ENCODE measurements at regions not wholly inside any gene's neighbourhood (a gene's known extent, or its start where the extent isn't known, plus 50 kb on each side); places are given as distances from the start of the nearest gene placed in this dataset.
A peak's percentile ranks its signal among the peaks of the same experiment; 100 is the strongest.

DNA sequence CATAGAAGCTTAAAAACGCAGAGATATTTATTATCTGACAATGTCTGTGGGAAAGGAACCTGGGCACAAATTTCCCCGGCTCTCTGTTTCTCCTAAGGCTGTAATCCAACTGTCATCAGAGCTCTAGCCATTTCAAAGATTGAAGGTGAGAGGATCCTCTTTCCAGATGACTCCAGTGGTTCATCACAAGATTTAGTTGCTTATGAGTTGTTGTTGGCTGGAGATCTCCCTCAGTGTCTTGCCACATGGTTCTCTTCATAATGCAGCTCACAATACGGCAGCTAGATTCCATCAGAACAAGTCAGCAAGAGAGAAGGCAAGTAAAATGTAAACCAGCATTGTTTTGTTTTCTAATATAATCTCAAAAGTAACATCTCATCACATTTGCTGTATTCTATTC is 369.4 kb downstream of the GASK1B start:
- Mint-ChIP-seq H3K36me3 (no peaks in the 10 kb centered on the region), H3K27me3 (no peaks in the 10 kb centered on the region), H3K27ac (no peak overlapping the region), H3K4me1 (no peaks in the 10 kb centered on the region), H3K9me3 (peaks cover 0 to 12% (median 3%) of the 10 kb centered on the region in 9 donors), H3K4me3 (no peak overlapping the region)
- no peak for DNase-seq
- ATAC-seq = no peak
- POLR2A ChIA-PET = no interaction called here

DNA sequence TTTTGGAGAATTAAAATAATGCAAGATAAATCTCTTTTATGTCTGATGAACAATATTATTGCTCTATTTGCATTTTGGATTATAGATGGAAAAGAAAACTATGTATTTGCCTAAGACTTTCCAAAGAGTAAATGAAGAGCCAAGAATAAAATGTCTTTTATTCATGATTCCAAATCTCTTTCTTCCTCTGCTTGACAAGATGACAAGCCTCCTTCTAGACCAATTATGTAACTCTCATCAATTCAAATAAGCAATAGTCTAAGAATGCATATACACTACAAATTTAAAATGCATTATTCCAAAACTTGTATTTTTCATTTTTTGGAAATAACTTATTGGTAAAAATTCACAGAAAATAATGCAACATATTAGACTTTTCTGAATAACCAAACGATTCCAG is 377.3 kb downstream of the GASK1B start:
- POLR2A ChIA-PET = no interaction called here
- Mint-ChIP-seq H3K27me3 (no peaks in the 10 kb centered on the region), H3K36me3 (no peaks in the 10 kb centered on the region)

DNA sequence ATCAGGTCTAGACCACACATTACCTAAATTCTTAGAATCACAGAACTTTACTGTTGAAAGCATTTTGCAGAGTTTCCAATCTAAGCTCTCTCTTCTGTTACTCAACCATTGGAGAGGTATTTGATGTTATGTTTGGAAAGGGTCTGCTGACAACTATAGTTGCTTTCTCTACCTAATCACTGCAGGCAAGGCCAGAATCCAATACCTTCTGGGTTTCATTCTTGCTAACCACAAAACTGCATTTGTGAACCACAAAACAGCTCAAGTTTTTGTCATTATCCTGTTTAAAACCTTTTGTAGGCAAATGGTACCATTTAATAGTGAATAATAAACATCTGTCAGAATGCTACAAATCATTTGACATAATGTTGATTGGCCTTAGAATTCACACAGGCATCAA is 380.1 kb downstream of the GASK1B start:
- ATAC-seq (no peak), DNase-seq (no peak)
- no peaks in the 10 kb centered on the region for H3K36me3 Mint-ChIP-seq
- H3K4me3 Mint-ChIP-seq = no peak overlapping the region
- no peak overlapping the region for H3K27ac Mint-ChIP-seq
- no peaks in the 10 kb centered on the region for H3K4me1 Mint-ChIP-seq
- H3K9me3 Mint-ChIP-seq = peaks cover 0 to 5% (median 0%) of the 10 kb centered on the region in 9 donors
- peaks cover 0 to under 1% (median 0%) of the 10 kb centered on the region in 5 donors for H3K27me3 Mint-ChIP-seq
- POLR2A ChIA-PET = no interaction called here

More for the DNA sequence above, 377.3 kb downstream of the GASK1B start:
- Mint-ChIP-seq H3K9me3 (peaks cover 0 to 8% (median 0%) of the 10 kb centered on the region in 9 donors), H3K4me1 (no peaks in the 10 kb centered on the region), H3K4me3 (no peak overlapping the region), H3K27ac (no peak overlapping the region)
- ATAC-seq (no peak), DNase-seq (no peak)

GRCh38 chr4:157791236-157791635 is 381.6 kb downstream of the GASK1B start:
- no peaks in the 10 kb centered on the region for H3K4me1 Mint-ChIP-seq
- no peaks in the 10 kb centered on the region for H3K36me3 Mint-ChIP-seq
- no peak for ATAC-seq
- peaks cover 0 to 11% (median 3%) of the 10 kb centered on the region in 9 donors for H3K9me3 Mint-ChIP-seq
- H3K4me3 Mint-ChIP-seq = no peak overlapping the region
- POLR2A ChIA-PET = no interaction called here
- H3K27ac Mint-ChIP-seq = no peak overlapping the region
- DNase-seq = no peak
- H3K27me3 Mint-ChIP-seq = peaks cover 0 to 4% (median 0%) of the 10 kb centered on the region in 5 donors

GRCh38 chr4:157787618-157788017 is 385.2 kb downstream of the GASK1B start:
- H3K4me1 Mint-ChIP-seq = no peaks in the 10 kb centered on the region
- peak overlapping the region in 1 of 10 donors; percentile 2 for H3K27ac Mint-ChIP-seq
- H3K4me3 Mint-ChIP-seq = no peak overlapping the region

GRCh38 chr4:157781361-157781760 is 391.5 kb downstream of the GASK1B start:
- Mint-ChIP-seq H3K27ac (no peak overlapping the region), H3K27me3 (no peaks in the 10 kb centered on the region), H3K4me3 (no peak overlapping the region), H3K36me3 (no peaks in the 10 kb centered on the region), H3K9me3 (peaks cover 0 to 23% (median 2%) of the 10 kb centered on the region in 9 donors), H3K4me1 (no peaks in the 10 kb centered on the region)
- POLR2A ChIA-PET = no interaction called here
- no peak for ATAC-seq
- DNase-seq = no peak

More at GRCh38 chr4:157787618-157788017, 385.2 kb downstream of the GASK1B start:
- DNase-seq (no peak), ATAC-seq (no peak)
- POLR2A ChIA-PET = no interaction called here
- peaks cover 0 to 4% (median 0%) of the 10 kb centered on the region in 5 donors for H3K27me3 Mint-ChIP-seq
- peaks cover 0 to 21% (median 4%) of the 10 kb centered on the region in 9 donors for H3K9me3 Mint-ChIP-seq
- H3K36me3 Mint-ChIP-seq = no peaks in the 10 kb centered on the region

GRCh38 chr4:157779081-157779480 is 393.7 kb downstream of the GASK1B start:
- ATAC-seq (no peak), DNase-seq (no peak)
- Mint-ChIP-seq H3K4me1 (no peaks in the 10 kb centered on the region), H3K27ac (no peak overlapping the region), H3K36me3 (no peaks in the 10 kb centered on the region), H3K9me3 (peaks cover 0 to 16% (median 0%) of the 10 kb centered on the region in 9 donors), H3K27me3 (no peaks in the 10 kb centered on the region), H3K4me3 (no peak overlapping the region)
- POLR2A ChIA-PET = no interaction called here

GRCh38 chr4:157776930-157777528 is 395.8 kb downstream of the GASK1B start:
- ATAC-seq (no peak), DNase-seq (no peak)
- Mint-ChIP-seq H3K27me3 (no peaks in the 10 kb centered on the region), H3K36me3 (no peaks in the 10 kb centered on the region), H3K4me1 (no peaks in the 10 kb centered on the region), H3K4me3 (no peak overlapping the region), H3K9me3 (peaks cover 0 to 16% (median 2%) of the 10 kb centered on the region in 9 donors), H3K27ac (no peak overlapping the region)
- POLR2A ChIA-PET = no interaction called here

GRCh38 chr4:157775971-157776370 is 396.9 kb downstream of the GASK1B start:
- no peaks in the 10 kb centered on the region for H3K4me1 Mint-ChIP-seq
- ATAC-seq (no peak), DNase-seq (no peak)
- H3K27ac Mint-ChIP-seq = no peak overlapping the region
- no peaks in the 10 kb centered on the region for H3K36me3 Mint-ChIP-seq
- peaks cover 0 to 8% (median 0%) of the 10 kb centered on the region in 9 donors for H3K9me3 Mint-ChIP-seq
- H3K4me3 Mint-ChIP-seq = no peak overlapping the region
- POLR2A ChIA-PET = no interaction called here
- no peaks in the 10 kb centered on the region for H3K27me3 Mint-ChIP-seq

DNA sequence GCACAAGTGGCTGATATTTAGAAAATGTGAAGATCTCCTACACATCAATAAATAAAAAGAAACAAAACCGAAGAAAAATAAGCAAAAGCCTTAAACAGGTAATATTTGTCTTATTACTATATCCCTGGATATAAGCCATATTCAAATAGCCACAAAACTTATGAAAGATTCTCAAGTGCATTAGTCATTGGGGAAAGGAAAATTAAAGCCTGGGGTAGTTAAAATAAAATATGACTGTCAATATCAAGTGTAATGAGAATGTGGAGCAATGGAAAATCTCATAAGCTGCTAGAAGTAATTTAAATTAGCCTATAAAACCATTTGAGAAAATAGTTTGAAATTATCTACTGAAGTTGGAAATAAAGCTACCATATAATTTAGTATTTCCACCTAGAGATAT is 399.9 kb downstream of the GASK1B start:
- H3K36me3 Mint-ChIP-seq = no peaks in the 10 kb centered on the region
- H3K4me1 Mint-ChIP-seq = no peaks in the 10 kb centered on the region
- ATAC-seq (no peak), DNase-seq (no peak)
- peaks cover 0 to 4% (median 0%) of the 10 kb centered on the region in 9 donors for H3K9me3 Mint-ChIP-seq
- no peak overlapping the region for H3K27ac Mint-ChIP-seq
- POLR2A ChIA-PET = no interaction called here
- no peaks in the 10 kb centered on the region for H3K27me3 Mint-ChIP-seq
- H3K4me3 Mint-ChIP-seq = no peak overlapping the region

DNA sequence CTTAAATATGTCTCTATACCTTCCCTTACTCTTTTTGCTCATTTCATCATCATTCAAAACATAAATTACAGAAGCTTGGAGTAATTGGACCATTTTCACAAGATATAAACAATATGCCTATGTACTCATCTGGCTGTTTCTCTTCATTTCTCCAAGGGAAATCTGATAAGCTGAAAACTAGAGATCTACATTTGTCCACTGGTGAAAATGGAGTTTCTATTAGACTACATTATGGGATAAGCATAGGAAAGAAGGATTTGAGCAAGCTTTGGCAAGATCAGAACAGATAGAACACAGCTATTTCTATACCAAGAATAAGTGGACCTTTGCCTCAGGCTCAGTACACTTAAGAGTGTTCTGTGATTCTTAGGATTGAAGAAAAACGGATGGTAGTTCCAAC is 404.4 kb downstream of the GASK1B start:
- H3K9me3 Mint-ChIP-seq = peaks cover 0 to 4% (median 0%) of the 10 kb centered on the region in 9 donors
- H3K36me3 Mint-ChIP-seq = no peaks in the 10 kb centered on the region
- no peak for ATAC-seq
- H3K4me3 Mint-ChIP-seq = no peak overlapping the region
- H3K27me3 Mint-ChIP-seq = no peaks in the 10 kb centered on the region
- no peaks in the 10 kb centered on the region for H3K4me1 Mint-ChIP-seq
- POLR2A ChIA-PET = no interaction called here
- H3K27ac Mint-ChIP-seq = no peak overlapping the region
- no peak for DNase-seq

DNA sequence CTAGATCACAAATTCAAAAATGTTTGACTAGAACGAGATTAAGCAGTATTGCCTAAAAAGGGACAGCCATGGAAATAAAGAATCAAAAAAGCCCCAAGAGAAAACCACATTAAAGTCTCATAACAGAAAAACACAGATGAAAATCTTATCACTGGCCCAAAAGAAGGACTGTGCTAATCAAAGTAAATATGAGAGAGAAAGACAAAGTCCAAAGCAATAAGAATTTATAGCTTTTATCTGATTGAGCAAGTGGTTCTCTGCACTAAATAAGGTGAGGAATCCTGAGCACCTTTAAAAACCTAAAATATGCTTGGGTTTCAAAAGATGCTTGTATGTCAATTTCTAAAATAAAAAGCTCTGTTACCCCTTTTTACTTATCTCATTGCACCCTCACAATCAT is 409.3 kb downstream of the GASK1B start:
- ATAC-seq (no peak), DNase-seq (no peak)
- Mint-ChIP-seq H3K36me3 (no peaks in the 10 kb centered on the region), H3K4me3 (no peak overlapping the region), H3K27ac (no peak overlapping the region), H3K4me1 (no peaks in the 10 kb centered on the region), H3K27me3 (no peaks in the 10 kb centered on the region), H3K9me3 (peaks cover 0 to 13% (median 2%) of the 10 kb centered on the region in 9 donors)
- POLR2A ChIA-PET = no interaction called here

DNA sequence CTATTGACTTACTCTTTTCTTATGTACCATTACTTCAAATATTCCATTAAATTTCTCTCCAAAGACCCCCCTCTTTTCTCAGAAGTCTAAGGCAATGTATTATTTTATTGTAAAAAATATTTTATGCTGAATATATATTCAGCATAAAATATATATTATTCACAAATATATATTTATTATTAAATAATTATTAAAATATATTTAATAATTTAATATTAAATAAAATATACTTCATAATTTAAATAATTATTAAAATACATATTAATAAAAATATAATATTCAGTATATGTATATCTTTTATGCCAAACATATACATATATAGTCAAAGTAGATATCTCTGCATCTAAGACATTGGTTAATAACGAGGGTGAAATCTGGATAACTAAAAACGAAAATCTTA is 418.4 kb downstream of the GASK1B start:
- H3K4me1 Mint-ChIP-seq = no peaks in the 10 kb centered on the region
- H3K9me3 Mint-ChIP-seq = peaks cover 4 to 46% (median 11%) of the 10 kb centered on the region in 9 donors
- no peak overlapping the region for H3K4me3 Mint-ChIP-seq
- POLR2A ChIA-PET = no interaction called here
- ATAC-seq = no peak
- no peak for DNase-seq
- no peaks in the 10 kb centered on the region for H3K27me3 Mint-ChIP-seq
- H3K36me3 Mint-ChIP-seq = no peaks in the 10 kb centered on the region
- H3K27ac Mint-ChIP-seq = no peak overlapping the region

DNA sequence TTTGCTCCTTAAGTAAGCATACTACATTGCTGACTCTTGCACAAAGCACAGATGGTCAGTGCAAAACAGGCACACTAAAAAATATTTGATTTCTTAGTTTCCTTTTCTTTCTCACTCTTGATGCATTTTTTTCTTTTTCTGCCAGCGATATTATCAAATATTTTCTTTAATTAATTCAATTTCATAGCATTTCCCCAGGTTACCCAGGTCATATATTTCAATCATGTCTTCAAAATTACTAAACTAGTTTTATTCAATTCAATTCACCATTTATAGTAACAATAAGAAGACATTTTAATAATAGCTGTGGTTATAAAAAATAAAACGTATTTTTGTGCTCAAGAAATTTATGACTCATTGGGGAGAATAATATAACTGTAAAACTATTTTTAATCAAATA is 421.2 kb downstream of the GASK1B start:
- H3K4me1 Mint-ChIP-seq = no peaks in the 10 kb centered on the region

More for the DNA sequence above, 421.2 kb downstream of the GASK1B start:
- no peak overlapping the region for H3K27ac Mint-ChIP-seq
- POLR2A ChIA-PET = no interaction called here
- H3K27me3 Mint-ChIP-seq = no peaks in the 10 kb centered on the region
- peaks cover 4 to 33% (median 9%) of the 10 kb centered on the region in 9 donors for H3K9me3 Mint-ChIP-seq
- no peak overlapping the region for H3K4me3 Mint-ChIP-seq
- no peaks in the 10 kb centered on the region for H3K36me3 Mint-ChIP-seq
- ATAC-seq (no peak), DNase-seq (no peak)
